ENCODE measurements at regions not wholly inside any gene's neighbourhood (a gene's known extent, or its start where the extent isn't known, plus 50 kb on each side); places are given as distances from the start of the nearest gene placed in this dataset.

DNA sequence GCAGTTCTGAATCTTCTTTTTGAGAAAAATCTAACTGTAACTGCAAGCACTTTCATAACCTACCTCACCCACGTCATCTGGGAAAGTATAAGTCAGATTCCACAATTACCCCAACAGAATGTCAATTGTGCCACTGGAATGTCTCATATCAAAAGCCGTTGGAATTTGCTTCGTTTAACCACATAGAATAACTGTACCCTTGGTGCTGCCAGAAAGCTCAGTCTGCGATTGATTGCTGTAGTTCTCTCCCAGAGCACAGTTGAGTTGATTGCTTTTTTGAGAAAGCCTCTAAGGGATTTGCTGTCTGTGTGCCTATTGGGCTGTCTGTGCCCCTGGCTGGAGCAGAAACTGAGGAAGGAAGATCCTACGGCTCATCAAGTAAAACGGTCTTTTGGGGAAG, 583.6 kb downstream of the TMEM38B start:
- Histone ChIP-seq H3K4me3 (ENCODE audit: low read length) (no peak overlapping the region), H3K9me3 (ENCODE audit: low read length) (no peaks in the 10 kb centered on the region), H3K79me2 (replicated peaks; ENCODE audit: insufficient read depth, low read length) (no peaks in the 10 kb centered on the region), H2AFZ (ENCODE audit: low read depth, low read length) (no peak overlapping the region), H3K9ac (ENCODE audit: low read length) (no peak overlapping the region), H3F3A (ENCODE audit: insufficient read depth, low read length, poor library complexity, severe bottlenecking) (no peaks in the 10 kb centered on the region), H3K36me3 (ENCODE audit: insufficient read depth, low read length) (no peaks in the 10 kb centered on the region), H4K20me1 (ENCODE audit: insufficient read depth) (no peaks in the 10 kb centered on the region), H3K27me3 (ENCODE audit: insufficient read depth, low read depth, low read length) (no peaks in the 10 kb centered on the region), H3K9me2 (ENCODE audit: insufficient read depth, low read length) (no peaks in the 10 kb centered on the region), H3K4me2 (ENCODE audit: low read length) (no peak overlapping the region), H3K27ac (ENCODE audit: low read length) (no peak overlapping the region)
- TF ChIP-seq SMC3 (conservative IDR thresholded peaks at IDR 0.05; ENCODE audit: poor library complexity) (no peak), EZH2 (IDR thresholded peaks at IDR 0.05; ENCODE audit: borderline replicate concordance, insufficient read depth, low read length, poor library complexity, severe bottlenecking) (no peak)

DNA sequence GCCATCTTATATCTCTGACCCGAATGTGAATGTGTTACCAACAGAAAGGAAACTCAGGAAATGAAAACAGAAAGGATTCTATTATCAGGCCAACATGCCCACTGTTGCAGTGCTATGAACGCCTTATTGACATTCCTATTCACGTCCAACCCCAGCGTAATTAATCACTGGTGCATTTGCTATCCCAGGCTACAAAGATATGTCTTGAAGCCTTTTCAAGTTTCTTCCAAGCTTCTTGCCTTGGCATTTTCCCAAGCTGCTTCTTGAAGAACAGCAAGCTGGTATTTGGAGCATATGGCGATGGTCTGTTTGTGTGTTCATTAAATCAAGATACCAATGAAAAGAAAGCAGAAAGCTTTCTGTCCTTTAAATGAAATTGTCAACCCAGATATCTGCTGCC, 579.2 kb upstream of the ZNF462 start:
- no peaks in the 10 kb centered on the region for H3K9me3 ChIP-seq (ENCODE audit: low read length)
- H3K36me3 ChIP-seq (ENCODE audit: insufficient read depth, low read length), result no peaks in the 10 kb centered on the region
- no peaks in the 10 kb centered on the region for H3F3A ChIP-seq (ENCODE audit: insufficient read depth, low read length, poor library complexity, severe bottlenecking)
- no peak overlapping the region for H3K4me3 ChIP-seq (ENCODE audit: low read length)
- no peaks in the 10 kb centered on the region for H3K27me3 ChIP-seq (ENCODE audit: insufficient read depth, low read depth, low read length)
- H3K9ac ChIP-seq (ENCODE audit: low read length), result no peak overlapping the region
- H4K20me1 ChIP-seq (ENCODE audit: insufficient read depth), result no peaks in the 10 kb centered on the region
- TF ChIP-seq, protein P1, sequence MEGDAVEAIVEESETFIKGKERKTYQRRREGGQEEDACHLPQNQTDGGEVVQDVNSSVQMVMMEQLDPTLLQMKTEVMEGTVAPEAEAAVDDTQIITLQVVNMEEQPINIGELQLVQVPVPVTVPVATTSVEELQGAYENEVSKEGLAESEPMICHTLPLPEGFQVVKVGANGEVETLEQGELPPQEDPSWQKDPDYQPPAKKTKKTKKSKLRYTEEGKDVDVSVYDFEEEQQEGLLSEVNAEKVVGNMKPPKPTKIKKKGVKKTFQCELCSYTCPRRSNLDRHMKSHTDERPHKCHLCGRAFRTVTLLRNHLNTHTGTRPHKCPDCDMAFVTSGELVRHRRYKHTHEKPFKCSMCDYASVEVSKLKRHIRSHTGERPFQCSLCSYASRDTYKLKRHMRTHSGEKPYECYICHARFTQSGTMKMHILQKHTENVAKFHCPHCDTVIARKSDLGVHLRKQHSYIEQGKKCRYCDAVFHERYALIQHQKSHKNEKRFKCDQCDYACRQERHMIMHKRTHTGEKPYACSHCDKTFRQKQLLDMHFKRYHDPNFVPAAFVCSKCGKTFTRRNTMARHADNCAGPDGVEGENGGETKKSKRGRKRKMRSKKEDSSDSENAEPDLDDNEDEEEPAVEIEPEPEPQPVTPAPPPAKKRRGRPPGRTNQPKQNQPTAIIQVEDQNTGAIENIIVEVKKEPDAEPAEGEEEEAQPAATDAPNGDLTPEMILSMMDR (IDR thresholded peaks at IDR 0.05; ENCODE audit: poor library complexity, severe bottlenecking), result no peak
- TF ChIP-seq TAF1 (IDR thresholded peaks at IDR 0.05; ENCODE audit: low read depth), result no peak
- TF ChIP-seq MXI1 (conservative IDR thresholded peaks at IDR 0.05; ENCODE audit: poor library complexity, severe bottlenecking), result no peak
- TF ChIP-seq, protein P2, sequence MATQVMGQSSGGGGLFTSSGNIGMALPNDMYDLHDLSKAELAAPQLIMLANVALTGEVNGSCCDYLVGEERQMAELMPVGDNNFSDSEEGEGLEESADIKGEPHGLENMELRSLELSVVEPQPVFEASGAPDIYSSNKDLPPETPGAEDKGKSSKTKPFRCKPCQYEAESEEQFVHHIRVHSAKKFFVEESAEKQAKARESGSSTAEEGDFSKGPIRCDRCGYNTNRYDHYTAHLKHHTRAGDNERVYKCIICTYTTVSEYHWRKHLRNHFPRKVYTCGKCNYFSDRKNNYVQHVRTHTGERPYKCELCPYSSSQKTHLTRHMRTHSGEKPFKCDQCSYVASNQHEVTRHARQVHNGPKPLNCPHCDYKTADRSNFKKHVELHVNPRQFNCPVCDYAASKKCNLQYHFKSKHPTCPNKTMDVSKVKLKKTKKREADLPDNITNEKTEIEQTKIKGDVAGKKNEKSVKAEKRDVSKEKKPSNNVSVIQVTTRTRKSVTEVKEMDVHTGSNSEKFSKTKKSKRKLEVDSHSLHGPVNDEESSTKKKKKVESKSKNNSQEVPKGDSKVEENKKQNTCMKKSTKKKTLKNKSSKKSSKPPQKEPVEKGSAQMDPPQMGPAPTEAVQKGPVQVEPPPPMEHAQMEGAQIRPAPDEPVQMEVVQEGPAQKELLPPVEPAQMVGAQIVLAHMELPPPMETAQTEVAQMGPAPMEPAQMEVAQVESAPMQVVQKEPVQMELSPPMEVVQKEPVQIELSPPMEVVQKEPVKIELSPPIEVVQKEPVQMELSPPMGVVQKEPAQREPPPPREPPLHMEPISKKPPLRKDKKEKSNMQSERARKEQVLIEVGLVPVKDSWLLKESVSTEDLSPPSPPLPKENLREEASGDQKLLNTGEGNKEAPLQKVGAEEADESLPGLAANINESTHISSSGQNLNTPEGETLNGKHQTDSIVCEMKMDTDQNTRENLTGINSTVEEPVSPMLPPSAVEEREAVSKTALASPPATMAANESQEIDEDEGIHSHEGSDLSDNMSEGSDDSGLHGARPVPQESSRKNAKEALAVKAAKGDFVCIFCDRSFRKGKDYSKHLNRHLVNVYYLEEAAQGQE (IDR thresholded peaks at IDR 0.05; ENCODE audit: borderline replicate concordance), result no peak
- no peak for TF ChIP-seq EP300 (conservative IDR thresholded peaks at IDR 0.05; ENCODE audit: poor library complexity, severe bottlenecking)
- no peak for TF ChIP-seq EZH2 (IDR thresholded peaks at IDR 0.05; ENCODE audit: borderline replicate concordance, insufficient read depth, low read length, poor library complexity, severe bottlenecking)
- TF ChIP-seq RAD21 (conservative IDR thresholded peaks at IDR 0.05), result no peak
- no peak for TF ChIP-seq SMC3 (conservative IDR thresholded peaks at IDR 0.05; ENCODE audit: poor library complexity)
- no peak for TF ChIP-seq POLR2AphosphoS5 (IDR thresholded peaks at IDR 0.05)
- H3K79me2 ChIP-seq (replicated peaks; ENCODE audit: insufficient read depth, low read length), result no peaks in the 10 kb centered on the region
- H3K27ac ChIP-seq (ENCODE audit: low read length), result no peak overlapping the region
- no peaks in the 10 kb centered on the region for H3K9me2 ChIP-seq (ENCODE audit: insufficient read depth, low read length)
- no peak overlapping the region for H2AFZ ChIP-seq (ENCODE audit: low read depth, low read length)
- no peak overlapping the region for H3K4me2 ChIP-seq (ENCODE audit: low read length)

DNA sequence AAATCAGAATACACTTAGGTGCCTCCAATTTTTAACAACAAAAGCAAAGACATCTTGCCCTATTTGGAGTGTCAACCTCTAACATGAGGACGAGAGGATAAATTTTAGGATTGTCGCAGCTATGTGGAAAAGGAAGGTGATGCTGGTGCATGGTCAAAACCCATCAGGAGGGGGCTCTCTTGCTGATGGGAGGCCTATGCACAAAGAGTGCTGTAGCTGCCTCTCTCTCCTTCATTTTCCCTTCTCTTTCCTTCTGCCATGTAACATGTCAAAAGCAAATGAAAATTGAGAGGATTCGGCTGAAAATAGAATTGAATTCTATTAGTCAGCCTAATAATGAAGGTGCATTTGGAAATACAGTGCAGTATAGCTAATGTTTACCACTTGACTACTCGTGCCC, 578.7 kb upstream of the ZNF462 start:
- H3K27me3 ChIP-seq (ENCODE audit: insufficient read depth, low read depth, low read length), result no peaks in the 10 kb centered on the region
- H3K36me3 ChIP-seq (ENCODE audit: insufficient read depth, low read length), result no peaks in the 10 kb centered on the region
- no peaks in the 10 kb centered on the region for H4K20me1 ChIP-seq (ENCODE audit: insufficient read depth)
- no peaks in the 10 kb centered on the region for H3F3A ChIP-seq (ENCODE audit: insufficient read depth, low read length, poor library complexity, severe bottlenecking)
- no peak overlapping the region for H2AFZ ChIP-seq (ENCODE audit: low read depth, low read length)
- H3K9ac ChIP-seq (ENCODE audit: low read length), result no peak overlapping the region
- H3K4me2 ChIP-seq (ENCODE audit: low read length), result no peak overlapping the region
- H3K27ac ChIP-seq (ENCODE audit: low read length), result no peak overlapping the region
- no peaks in the 10 kb centered on the region for H3K9me2 ChIP-seq (ENCODE audit: insufficient read depth, low read length)
- no peaks in the 10 kb centered on the region for H3K9me3 ChIP-seq (ENCODE audit: low read length)
- no peaks in the 10 kb centered on the region for H3K79me2 ChIP-seq (replicated peaks; ENCODE audit: insufficient read depth, low read length)
- H3K4me3 ChIP-seq (ENCODE audit: low read length), result no peak overlapping the region
- TF ChIP-seq POLR2AphosphoS5 (IDR thresholded peaks at IDR 0.05) (no peak), EZH2 (IDR thresholded peaks at IDR 0.05; ENCODE audit: borderline replicate concordance, insufficient read depth, low read length, poor library complexity, severe bottlenecking) (no peak), SMC3 (conservative IDR thresholded peaks at IDR 0.05; ENCODE audit: poor library complexity) (no peak), TAF1 (IDR thresholded peaks at IDR 0.05; ENCODE audit: low read depth) (no peak), RAD21 (conservative IDR thresholded peaks at IDR 0.05) (no peak), EP300 (conservative IDR thresholded peaks at IDR 0.05; ENCODE audit: poor library complexity, severe bottlenecking) (no peak), MXI1 (conservative IDR thresholded peaks at IDR 0.05; ENCODE audit: poor library complexity, severe bottlenecking) (no peak)
- TF ChIP-seq, protein P2 (IDR thresholded peaks at IDR 0.05; ENCODE audit: borderline replicate concordance), result no peak
- TF ChIP-seq, protein P1 (IDR thresholded peaks at IDR 0.05; ENCODE audit: poor library complexity, severe bottlenecking), result no peak

All from neural cell (in vitro differentiated cells).